ENCODE measurements at regions not wholly inside any gene's neighbourhood (a gene's known extent, or its start where the extent isn't known, plus 50 kb on each side); places are given as distances from the start of the nearest gene placed in this dataset.

DNA sequence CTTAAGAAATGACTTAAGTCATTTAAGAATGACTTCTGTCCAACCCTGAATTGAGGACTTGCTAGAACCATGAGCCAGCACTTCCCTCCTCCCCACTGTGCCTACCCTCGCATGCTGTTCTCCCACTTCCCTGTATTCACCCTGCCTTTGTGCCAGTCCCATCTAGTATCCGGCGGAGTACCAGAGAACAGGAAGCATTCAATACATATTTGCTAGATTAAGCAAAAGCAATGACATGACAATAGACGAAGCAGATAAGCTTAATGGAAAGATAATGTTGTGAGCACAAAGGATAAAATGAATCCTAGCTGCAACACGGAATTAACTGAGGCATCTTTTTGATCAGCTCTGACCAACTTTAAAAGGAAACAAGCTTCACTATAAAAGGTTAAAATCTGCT, 328.5 kb downstream of the TDRD15 start:
- no peak overlapping the region for H2AFZ ChIP-seq (ENCODE audit: low read depth, low read length, poor library complexity, severe bottlenecking)
- no peak overlapping the region for H3K4me2 ChIP-seq (ENCODE audit: low read length)
- CTCF ChIA-PET: no interaction called here
- H3K4me1 ChIP-seq (ENCODE audit: control insufficient read depth in 1 of 2, insufficient read depth in 2 of 2, low read length in 2 of 2): no peaks in the 10 kb centered on the region
- intact Hi-C loops (cut with micrococcal nuclease): no loop called here
- H3K27ac ChIP-seq (ENCODE audit: low read depth, low read length): no peak overlapping the region
- POLR2A ChIA-PET: no interaction called here
- no peaks in the 10 kb centered on the region for H3K36me3 ChIP-seq (ENCODE audit: control insufficient read depth in 1 of 2, insufficient read depth in 2 of 2, low read length in 2 of 2)
- H3K9me2 ChIP-seq (ENCODE audit: insufficient read depth): no peaks in the 10 kb centered on the region
- no peak for DNase-seq (ENCODE audit: low read depth, low spot score)
- no peaks in the 10 kb centered on the region for H3K79me2 ChIP-seq (ENCODE audit: insufficient read depth, low read length)
- no TSS peak for BruUV-seq (replicated peaks)
- TF ChIP-seq ZFX (IDR thresholded peaks at IDR 0.05) (no peak), YY1 (IDR thresholded peaks at IDR 0.05; ENCODE audit: extremely low read depth, insufficient replicate concordance, low read depth, low read length) (no peak), EGR1 (IDR thresholded peaks at IDR 0.05; ENCODE audit: low read depth) (no peak), EZH2phosphoT487 (IDR thresholded peaks at IDR 0.05; ENCODE audit: borderline replicate concordance) (no peak)
- TF ChIP-seq, protein P1, sequence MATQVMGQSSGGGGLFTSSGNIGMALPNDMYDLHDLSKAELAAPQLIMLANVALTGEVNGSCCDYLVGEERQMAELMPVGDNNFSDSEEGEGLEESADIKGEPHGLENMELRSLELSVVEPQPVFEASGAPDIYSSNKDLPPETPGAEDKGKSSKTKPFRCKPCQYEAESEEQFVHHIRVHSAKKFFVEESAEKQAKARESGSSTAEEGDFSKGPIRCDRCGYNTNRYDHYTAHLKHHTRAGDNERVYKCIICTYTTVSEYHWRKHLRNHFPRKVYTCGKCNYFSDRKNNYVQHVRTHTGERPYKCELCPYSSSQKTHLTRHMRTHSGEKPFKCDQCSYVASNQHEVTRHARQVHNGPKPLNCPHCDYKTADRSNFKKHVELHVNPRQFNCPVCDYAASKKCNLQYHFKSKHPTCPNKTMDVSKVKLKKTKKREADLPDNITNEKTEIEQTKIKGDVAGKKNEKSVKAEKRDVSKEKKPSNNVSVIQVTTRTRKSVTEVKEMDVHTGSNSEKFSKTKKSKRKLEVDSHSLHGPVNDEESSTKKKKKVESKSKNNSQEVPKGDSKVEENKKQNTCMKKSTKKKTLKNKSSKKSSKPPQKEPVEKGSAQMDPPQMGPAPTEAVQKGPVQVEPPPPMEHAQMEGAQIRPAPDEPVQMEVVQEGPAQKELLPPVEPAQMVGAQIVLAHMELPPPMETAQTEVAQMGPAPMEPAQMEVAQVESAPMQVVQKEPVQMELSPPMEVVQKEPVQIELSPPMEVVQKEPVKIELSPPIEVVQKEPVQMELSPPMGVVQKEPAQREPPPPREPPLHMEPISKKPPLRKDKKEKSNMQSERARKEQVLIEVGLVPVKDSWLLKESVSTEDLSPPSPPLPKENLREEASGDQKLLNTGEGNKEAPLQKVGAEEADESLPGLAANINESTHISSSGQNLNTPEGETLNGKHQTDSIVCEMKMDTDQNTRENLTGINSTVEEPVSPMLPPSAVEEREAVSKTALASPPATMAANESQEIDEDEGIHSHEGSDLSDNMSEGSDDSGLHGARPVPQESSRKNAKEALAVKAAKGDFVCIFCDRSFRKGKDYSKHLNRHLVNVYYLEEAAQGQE (IDR thresholded peaks at IDR 0.05; ENCODE audit: low read depth): no peak
- H3K4me3 ChIP-seq (replicated peaks in 1 of 2; ENCODE audit: low read depth in 1 of 2, low read length in 2 of 2): no peak overlapping the region
- RAD21 ChIA-PET (ENCODE audit: low non-redundant PET in 1 of 2, low total read pairs in 2 of 2, uncharacterized antibody in 2 of 2, unreplicated experiment in 2 of 2): no interaction called here
- no peaks in the 10 kb centered on the region; a peak in 1 of 4 replicates for H3K9me3 ChIP-seq (ENCODE audit: control insufficient read depth in 1 of 2, insufficient read depth in 1 of 2, low read depth in 1 of 2, low read length in 2 of 2)
- ATAC-seq: no peak
- H4K20me1 ChIP-seq (ENCODE audit: insufficient read depth): no peaks in the 10 kb centered on the region
- no peaks in the 10 kb centered on the region for H3K27me3 ChIP-seq (ENCODE audit: insufficient read depth, low read length)
- H3K9ac ChIP-seq (ENCODE audit: low read length): no peak overlapping the region

DNA sequence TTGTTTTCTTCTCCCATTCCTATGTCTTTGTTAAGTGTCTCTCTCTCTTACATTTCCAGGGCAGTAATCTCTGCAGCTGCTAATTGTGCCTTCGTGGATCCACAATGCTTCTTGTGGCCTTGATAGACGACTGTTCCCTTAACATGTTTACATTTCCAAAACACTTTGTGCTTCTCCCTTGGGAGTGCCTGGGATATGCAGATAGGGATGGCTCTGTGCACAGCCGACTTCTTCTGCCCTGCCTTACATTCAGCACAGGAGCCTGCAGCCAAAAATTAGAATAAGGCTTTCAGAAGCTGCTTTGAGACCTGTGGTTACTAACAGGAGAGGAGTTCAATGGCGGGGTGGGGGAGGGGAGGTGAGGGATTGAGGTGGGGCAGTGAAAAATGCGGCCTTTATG, 328.9 kb downstream of the TDRD15 start:
- H3K27me3 ChIP-seq (ENCODE audit: insufficient read depth, low read length): no peaks in the 10 kb centered on the region
- no peak overlapping the region for H2AFZ ChIP-seq (ENCODE audit: low read depth, low read length, poor library complexity, severe bottlenecking)
- TF ChIP-seq, protein P1 (IDR thresholded peaks at IDR 0.05; ENCODE audit: low read depth): no peak
- no peak for TF ChIP-seq YY1 (IDR thresholded peaks at IDR 0.05; ENCODE audit: extremely low read depth, insufficient replicate concordance, low read depth, low read length)
- no peak for TF ChIP-seq TCF7L2 (IDR thresholded peaks at IDR 0.05; ENCODE audit: borderline replicate concordance, extremely low read depth, insufficient read depth, insufficient read length)
- no peak for TF ChIP-seq CTCF (IDR thresholded peaks at IDR 0.05 in 2 of 3, conservative IDR thresholded peaks at IDR 0.05 in 1 of 3; ENCODE audit: borderline replicate concordance in 1 of 3, insufficient read depth in 1 of 3, low read depth in 2 of 3, low read length in 2 of 3)
- TF ChIP-seq POLR2AphosphoS5 (IDR thresholded peaks at IDR 0.05; ENCODE audit: low read depth, low read length): no peak
- no peak for TF ChIP-seq SRF (IDR thresholded peaks at IDR 0.05; ENCODE audit: low read depth)
- TF ChIP-seq CBX3 (IDR thresholded peaks at IDR 0.05; ENCODE audit: low read depth): no peak
- H3K4me2 ChIP-seq (ENCODE audit: low read length): no peak overlapping the region
- ATAC-seq (no peak), DNase-seq (ENCODE audit: low read depth, low spot score) (no peak)
- ChIA-PET POLR2A (no interaction called here), RAD21 (ENCODE audit: low non-redundant PET in 1 of 2, low total read pairs in 2 of 2, uncharacterized antibody in 2 of 2, unreplicated experiment in 2 of 2) (no interaction called here), CTCF (no interaction called here)
- no peaks in the 10 kb centered on the region for H3K9me2 ChIP-seq (ENCODE audit: insufficient read depth)
- intact Hi-C loops (cut with micrococcal nuclease): no loop called here
- no TSS peak for BruUV-seq (replicated peaks)
- no peak overlapping the region for H3K27ac ChIP-seq (ENCODE audit: low read depth, low read length)
- H3K4me3 ChIP-seq (replicated peaks in 1 of 2; ENCODE audit: low read depth in 1 of 2, low read length in 2 of 2): no peak overlapping the region
- H3K4me1 ChIP-seq (ENCODE audit: control insufficient read depth in 1 of 2, insufficient read depth in 2 of 2, low read length in 2 of 2): no peaks in the 10 kb centered on the region
- H3K9me3 ChIP-seq (ENCODE audit: control insufficient read depth in 1 of 2, insufficient read depth in 1 of 2, low read depth in 1 of 2, low read length in 2 of 2): no peaks in the 10 kb centered on the region; a peak in 1 of 4 replicates
- H3K79me2 ChIP-seq (ENCODE audit: insufficient read depth, low read length): no peaks in the 10 kb centered on the region
- no peaks in the 10 kb centered on the region for H3K36me3 ChIP-seq (ENCODE audit: control insufficient read depth in 1 of 2, insufficient read depth in 2 of 2, low read length in 2 of 2)
- no peak overlapping the region for H3K9ac ChIP-seq (ENCODE audit: low read length)
- no peaks in the 10 kb centered on the region for H4K20me1 ChIP-seq (ENCODE audit: insufficient read depth)
